Dermis blood vessel endothelial cell (primary cell): ENCODE measurements at regions not wholly inside any gene's neighbourhood (a gene's known extent, or its start where the extent isn't known, plus 50 kb on each side); places are given as distances from the start of the nearest gene placed in this dataset.
"Not testable (repeated sequence)": the region's sequence is repeated elsewhere in the genome, so short reads cannot be mapped to it uniquely, and the experiment has no call there.

ENCODE experiments used
- DNase-seq: peaks from one replicate; pipeline ENCODE4 v3.0.0; 2010

DNA sequence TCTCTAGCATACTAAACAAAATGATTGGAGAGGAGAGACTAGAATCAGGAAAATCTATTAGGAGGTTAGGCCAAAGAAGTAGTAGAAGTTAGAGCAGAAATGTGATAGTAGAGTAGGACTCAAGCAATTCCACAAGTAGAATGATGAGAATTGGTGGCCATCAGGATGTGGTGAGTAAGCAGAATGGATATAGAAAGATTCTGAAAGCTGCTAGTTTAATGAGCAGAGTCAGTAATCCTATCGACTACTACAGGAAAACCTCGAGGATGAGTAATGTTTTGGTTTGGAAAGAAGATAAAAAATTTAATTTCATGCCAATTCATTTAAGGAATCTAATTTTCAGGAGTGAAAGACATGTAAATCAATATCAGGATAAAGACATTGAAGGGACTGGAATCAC is 648.3 kb upstream of the PHF14 start:
- DNase-seq: no peak

DNA sequence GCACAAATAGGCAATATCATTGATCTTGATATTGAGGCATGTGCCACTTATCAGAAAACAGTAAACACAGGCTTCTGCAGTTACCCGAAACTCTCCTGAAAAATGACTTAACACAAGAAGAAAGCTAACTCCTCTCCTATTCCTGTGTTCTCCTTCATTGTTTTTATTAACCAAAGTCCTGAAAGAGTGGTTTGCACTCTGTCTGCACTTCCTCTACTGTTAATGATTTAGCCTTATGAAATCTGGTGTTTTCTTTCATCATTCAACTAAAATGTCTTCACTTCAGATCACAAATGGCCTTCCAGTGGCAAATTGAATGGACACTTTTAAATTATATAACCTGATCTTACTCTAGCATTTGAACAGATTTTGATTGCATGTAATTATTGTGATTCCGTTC is 630.6 kb upstream of the PHF14 start:
- no peak for DNase-seq

DNA sequence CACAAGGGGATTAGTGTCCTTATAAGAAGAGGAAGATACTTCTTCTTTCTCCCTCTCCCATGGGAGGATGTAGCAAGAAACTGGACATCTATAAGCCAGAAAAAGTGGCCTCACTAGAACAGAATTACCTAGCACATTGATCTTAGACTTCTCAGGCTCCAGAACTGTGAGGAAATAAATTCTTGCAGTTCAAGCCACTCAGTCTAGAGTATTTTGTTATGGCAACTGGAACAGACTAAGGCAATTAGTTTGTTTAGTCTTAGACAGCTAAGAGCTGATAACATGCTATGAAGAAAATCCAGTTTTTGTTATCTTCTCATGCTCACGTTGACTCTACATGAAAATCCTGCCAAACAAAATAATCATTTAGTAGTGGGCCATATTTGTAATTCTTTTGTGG is 627.6 kb upstream of the PHF14 start:
- no peak for DNase-seq

DNA sequence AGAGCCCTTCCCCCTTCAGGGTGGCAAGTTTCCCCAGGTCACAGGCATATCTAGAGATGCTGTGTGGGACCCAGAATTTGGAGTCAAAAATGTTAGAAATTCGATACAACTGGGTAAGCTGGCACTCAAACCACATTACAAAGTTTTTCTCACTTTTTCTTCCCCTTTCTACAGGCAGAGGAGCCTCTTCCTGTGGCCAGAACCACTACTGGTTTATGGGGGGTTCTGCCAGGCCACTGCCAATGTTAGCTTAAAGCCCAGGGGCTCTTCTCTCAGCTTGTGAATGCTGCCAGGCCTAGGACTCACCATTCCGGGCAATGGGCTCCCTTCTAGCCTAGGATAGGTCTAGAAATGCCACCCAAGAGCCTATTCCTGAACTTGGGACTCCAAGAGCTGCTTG is 617.9 kb upstream of the PHF14 start:
- DNase-seq: no peak

DNA sequence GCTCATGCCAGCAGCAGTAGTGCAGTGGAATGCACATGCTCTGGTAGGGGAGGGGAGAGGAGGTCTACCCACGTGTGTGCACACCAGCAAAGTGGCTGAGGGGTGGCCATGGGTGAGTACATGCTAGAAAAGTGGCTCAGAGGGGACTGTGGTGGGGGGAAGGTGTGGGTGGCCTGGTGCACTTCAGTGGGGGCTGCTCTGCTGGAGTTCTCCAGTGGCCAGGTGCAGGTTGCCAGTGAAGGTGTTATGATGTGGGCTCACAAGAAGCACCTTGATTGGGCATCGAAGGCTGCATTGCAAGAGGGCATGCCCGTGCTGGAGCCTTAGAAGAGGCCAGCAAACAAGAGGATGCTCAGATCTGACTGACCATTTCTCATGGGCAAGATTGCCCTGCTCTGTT is 613.6 kb upstream of the PHF14 start:
- no peak for DNase-seq

DNA sequence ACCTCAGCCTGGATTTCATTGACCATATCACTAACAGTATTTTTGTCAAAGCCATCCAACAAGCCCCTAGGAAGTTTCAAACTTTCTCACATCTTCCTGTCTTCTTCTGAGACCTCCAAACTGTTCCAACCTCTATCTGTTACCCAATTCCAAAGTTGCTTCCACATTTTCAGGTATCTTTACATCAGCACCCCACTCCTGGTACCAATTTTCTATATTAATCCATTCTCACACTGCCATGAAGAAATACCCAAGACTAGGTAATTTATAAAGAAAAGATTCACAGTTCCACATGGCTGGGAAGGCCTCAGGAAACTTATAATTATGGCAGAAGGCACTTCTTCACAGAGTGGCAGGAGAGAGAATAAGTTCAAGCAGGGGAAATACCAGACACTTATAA is 571.9 kb upstream of the PHF14 start:
- no peak for DNase-seq

DNA sequence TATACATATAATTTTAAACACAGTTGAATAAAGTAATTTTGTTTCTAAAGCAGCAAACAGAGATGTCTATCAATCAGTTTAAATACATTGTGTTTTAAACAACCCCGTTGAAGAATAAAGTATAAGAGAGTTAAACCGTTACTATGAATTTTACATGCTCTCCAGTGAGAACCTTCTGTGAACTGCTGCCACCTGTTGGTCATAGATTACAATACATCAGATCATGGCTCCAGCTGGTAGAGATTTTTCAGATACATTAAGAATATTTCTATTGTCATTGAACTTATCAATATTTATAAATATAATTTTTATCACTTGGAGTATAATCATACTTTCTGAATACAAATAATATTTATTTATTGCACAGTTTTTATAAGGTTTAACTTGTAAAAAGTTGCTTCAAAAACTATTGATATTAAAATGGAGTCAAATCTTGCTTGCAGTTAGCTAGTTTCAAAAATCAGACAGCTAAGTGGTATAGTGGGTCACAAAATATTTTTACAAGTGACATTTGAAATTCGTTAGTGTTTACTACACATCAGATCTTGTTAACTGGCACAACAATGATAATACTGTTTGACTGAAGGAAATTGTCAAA is 561.2 kb upstream of the PHF14 start:
- peak; percentile 67 for DNase-seq

DNA sequence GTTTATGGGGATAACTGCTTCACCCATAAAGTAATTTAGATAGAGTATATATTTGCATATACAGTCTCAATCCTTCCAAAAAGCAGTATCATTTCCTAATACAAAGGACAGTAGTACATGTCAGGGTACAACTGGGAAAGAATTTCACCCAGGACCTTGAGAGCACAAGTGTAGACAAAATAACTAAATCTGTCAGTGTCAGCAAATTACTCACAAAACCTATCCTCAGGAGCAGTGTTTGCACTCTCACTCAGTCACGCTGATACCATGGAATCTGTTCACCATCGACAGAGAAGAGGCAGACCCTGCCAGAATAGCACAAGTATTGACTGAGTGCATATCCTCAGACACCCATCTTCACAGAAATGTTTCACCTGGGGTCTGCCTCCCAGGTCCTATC is 554.7 kb upstream of the PHF14 start:
- no peak for DNase-seq

DNA sequence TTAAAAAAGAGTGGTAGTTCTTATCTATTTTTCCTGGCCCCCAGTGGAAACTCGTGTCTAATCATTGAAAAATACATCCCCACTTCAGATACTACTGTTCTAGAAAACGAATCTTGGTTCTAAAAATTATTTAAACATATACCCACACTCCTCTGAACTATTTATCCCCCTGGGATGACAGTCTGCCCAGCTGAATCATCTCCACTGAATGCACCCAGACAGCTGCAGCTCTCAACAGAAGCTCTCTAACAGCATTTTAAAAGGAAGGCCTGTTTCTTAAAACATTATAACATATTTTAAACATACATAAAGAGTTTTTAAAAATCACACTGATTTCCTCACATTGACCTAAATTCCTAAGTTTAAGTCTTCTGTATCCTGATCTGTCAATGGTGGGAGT is 544.6 kb upstream of the PHF14 start:
- no peak for DNase-seq

DNA sequence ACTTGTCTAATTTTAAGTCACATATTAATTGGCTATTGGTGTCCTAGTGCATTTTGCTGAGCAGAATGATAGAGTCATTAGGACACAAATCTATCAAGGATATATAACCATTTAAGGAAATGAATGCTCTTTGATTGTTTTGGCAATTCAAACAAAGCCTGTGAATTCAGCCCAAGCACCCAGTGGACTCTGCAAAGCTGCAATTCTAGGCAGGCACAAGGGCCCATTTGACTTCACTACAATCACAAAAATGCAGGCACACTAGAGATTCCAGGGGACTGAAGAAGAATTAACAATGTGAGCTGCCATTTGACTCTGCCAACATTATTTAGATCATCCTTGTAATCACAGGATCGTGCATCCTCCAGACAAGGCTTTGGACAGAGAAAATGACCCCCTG is 544.2 kb upstream of the PHF14 start:
- DNase-seq: no peak

DNA sequence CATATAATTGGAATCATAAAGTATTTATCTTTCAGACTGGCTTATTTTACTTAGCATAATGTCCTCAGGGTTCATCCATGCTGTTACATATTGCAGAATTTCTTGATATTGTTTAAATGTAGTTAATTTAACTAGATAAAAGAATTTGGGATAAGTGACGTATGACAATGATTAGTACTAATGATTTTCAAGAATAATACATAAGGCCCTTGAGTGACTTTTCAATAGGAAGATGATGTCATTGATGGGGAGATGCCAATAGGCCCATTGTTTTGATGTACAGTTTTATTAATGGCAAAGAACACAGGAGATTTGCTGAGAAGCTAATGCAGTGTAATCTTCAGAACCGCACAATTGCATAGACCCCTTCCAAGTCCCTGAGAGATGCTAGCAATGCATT is 537.4 kb upstream of the PHF14 start:
- no peak for DNase-seq

DNA sequence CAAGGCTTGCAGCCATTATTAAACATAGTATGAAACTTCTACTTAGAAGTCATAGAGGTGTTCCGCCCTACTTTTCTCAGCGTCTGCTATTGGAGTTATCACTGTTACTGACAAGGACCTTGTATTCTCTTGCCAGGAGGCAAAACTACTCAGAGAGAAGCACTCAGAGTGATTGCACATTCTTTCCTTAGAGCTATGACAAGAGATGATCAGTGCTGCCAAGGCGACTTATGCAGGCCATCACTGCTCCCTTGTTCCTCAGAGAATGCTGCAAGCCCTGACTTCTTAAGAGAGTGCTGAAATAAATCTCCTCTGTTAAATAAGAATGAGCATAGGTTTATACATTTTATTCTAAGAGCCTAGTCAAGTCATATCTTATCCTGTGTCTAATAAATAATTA is 534.6 kb upstream of the PHF14 start:
- DNase-seq: no peak

DNA sequence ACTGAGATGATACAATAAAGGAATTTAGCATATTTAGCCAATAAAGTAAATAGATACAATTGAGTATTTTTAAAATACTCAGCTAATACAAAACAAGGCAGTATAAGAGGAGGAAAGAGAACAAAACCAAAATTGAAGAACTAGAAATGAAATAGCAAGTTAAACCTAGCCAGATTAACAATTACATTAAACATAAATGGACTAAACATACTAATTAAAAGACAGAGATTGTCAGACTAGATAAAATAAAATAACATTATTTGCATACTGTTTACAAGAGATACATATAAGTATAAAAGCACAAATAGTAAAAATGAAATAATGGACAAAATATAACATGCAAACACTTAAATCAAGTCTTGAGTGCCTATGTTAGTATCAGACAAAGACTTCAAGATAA is 517.7 kb upstream of the PHF14 start:
- DNase-seq: no peak

DNA sequence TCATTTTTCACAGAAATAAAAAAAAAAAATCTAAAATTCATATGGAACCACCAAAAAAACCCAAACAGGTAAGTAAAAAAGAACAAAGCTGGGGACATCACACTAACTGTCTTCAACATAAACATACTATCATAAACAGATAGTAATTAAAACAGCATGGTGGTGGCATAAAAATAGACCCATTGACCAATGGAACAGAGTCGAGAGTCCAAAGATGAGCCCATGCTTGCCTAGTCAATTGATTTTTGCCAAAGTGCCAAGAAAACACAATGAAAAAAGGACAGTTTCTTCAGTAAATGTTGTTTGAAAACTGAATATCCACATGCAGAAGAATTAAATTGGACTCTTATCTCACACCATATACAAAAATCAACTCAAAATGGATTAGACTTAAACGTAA is 513.2 kb upstream of the PHF14 start:
- no peak for DNase-seq

DNA sequence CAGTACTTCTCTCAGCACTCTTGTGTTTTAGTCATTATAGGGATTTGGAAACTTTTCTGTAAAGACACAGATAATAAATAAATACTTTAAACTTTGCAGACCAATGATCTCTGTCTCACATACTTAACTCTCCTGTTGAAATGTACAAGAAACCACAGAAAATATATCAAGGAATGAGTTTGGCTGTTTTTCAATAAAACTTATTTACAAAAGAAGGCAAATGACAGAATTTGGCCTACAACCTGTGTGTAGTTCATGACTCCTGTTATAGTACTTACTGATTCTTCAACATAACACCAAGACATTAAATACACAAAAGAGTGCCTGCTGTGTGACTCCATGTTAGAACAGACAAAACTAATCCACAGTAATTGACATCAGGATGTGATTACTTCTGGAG is 510.0 kb upstream of the PHF14 start:
- no peak for DNase-seq

DNA sequence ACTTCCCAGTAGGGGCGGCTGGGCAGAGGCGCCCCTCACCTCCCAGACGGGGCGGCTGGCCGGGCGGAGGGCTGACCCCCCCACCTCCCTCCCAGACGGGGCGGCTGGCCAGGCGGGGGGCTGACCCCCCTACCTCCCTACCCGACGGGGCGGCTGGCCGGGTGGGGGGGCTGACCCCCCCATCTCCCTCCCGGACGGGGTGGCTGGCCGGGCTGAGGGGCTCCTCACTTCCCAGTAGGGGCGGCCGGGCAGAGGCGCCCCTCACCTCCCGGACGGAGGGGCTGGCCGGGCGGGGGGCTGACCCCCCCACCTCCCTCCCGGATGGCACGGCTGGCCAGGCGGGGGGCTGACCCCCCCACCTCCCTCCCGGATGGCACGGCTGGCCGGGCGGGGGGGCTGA is 508.1 kb upstream of the PHF14 start:
- not testable (repeated sequence) for DNase-seq

DNA sequence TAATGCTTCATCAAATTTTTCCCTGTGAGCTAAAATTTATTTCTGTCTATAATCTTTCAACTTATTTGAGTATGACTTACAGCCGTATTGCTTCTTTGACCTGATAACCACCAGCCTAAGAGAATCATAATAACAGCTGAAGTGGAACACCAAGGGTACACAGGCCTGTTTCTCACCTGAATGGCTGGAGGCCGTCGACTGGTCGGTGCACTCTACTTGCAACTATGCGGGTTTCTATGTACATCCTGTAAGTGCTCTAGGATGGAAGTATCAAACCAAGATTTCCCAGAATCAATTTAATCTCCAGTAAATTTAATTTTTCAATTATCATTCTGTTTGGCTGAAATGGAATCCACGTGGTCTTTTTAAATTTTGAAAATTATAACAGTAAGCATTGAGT is 504.8 kb upstream of the PHF14 start:
- no peak for DNase-seq

DNA sequence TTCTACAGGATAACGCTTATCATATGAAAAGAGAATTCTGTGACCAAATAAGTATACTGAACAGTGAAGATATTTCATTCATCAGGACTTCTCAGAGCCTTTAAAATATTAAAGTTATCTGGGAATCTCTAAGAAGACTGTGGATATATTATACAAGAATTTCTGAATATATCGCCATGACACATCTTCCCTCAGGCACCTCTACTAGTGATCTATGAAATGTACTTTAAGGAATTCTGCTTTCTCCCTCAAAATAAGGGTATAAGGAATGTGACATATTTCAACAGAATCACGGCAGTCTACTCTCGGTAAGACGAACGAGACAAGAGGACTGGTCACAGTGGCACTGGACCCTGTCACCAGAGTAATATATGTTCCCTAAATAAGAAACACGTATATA is 504.2 kb upstream of the PHF14 start:
- DNase-seq: no peak

DNA sequence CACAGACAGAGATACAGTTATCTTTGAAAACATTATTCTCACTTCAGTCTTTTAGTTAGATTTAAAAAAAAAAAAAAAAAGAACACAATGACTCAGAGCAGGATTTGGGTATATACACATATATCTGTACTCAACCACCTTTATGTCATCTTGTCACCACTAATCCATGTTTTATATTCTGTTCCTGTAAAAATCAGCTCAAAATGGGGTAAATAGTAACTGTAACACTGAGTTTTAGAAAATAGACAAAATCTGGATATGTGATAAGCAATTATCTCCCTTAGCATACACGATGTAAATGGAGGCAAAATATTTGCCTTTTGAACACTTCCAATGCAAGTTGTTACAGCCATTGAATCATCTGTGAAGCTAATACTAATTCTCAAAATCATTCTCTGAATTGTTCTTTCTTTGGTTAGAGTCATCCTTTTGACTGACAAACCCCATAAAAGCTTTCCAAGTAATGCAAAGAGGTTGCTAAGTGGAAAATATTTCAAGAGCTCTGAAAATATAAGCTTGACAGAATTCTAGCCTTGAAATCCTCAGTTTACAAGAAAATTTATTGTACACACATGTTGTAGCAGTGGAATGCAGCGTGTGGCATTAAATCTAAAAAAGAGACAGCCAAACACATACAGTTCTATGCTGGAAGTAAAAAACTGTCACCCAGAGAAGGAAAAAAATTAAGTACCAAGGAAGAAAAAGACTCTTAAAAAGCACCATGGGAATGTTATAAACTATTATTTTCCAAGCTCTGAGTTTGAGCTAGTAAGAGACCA is 502.2 kb upstream of the PHF14 start:
- DNase-seq: no peak

DNA sequence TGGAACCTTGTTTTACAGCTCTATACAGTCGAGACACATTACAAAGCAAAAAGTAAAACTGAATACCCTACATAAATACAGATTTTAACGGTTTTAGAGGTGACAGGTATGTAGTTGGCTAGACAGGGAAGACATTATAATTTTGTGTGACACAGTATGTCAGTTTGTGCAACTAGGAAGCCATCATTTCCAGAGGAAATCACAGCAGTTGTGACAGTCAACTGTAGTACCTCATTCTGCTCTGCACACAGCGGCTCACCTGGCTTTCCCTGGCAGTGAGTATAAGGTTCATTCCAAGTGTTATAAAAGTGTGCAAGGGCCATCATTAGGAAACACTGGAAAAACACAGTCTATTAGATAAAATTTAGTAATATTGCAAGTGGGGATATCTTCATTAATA is 501.6 kb upstream of the PHF14 start:
- DNase-seq: no peak

DNA sequence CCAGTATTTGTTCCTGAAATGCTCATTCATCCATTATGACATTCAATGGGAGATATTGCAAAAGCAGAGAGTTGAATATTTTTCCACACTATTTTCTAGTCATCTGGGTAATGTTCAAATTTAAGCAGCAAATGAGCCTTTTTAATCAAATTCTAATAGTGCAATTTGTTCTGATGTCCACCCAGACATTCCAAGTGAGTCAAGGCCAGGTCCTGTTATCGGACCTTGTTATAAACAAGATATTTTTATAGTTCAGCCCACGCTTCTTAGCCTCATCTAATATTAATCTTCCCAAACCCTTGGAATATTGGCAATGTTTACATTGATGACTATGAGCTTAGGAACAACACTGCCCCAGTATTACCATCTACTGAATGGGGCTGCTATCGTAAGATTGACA is 500.1 kb upstream of the PHF14 start:
- no peak for DNase-seq

DNA sequence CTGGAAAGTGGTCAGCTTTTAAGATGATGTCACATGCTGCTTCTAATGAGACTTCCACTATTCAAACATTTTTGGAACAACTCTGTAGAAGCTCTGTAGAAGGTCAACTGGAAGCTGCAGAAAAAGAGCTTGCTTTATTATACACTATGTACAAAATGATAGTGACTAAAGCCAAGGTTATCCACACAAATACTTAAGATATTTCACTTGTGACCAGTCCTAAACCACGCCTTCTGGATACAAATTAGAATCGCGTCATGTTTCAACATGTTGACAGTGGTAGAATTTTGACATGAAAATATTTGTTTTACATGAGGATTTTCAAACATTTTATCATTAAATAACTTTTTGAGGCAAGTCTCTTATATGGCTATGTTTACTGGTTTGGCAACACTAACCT is 499.6 kb upstream of the PHF14 start:
- no peak for DNase-seq

DNA sequence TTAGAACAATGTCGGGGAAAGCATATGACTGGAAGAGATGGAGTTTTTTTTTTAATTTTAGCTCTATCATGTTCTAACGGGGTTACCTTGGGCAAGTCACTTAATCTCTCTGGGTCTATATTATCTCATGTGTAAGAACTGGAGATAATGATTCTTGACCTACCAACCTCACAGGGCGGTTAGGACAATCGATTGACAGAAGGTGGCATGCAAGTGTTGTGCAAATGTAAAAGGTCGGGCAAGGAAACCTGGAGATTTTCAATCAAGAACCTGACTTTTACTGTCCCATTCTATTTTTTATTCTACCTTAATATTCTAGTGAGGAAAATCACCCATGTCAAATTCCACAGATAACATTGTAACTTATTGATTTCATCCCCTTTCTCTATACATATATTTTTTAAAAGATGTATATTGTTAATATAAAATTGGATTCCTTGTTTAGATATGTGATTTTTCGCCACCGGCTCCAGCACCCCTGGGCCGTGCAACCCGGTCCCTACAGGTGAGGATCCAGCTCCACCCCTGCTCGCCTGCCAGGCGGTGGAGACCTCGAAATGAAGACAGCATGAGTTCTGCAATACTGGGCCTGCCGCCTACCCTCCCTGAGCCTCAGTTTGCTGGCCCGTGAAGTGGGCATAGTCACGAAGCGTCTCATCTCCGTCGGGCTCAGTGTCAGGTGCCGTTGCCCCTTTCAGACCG is 497.6 kb upstream of the PHF14 start:
- no peak for DNase-seq

DNA sequence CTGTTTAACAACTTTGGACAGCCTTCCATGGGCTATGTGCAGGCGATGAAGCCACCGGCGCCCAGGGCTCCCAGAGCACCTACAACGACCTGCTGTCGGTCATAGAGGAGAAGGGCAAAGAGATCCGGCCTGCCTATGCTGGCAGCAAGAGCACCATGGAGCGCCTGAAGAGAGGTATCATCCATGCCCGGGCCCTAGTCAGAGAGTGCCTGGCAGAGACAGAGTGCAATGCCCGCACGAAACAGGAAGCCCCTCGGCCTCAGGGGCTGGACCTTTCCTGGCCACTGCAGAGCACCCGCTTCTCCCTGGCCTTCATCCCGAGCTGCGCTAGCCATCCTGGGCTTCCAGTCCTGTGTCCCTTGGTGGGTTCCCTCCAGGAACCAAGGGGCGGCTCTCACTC is 497.0 kb upstream of the PHF14 start:
- DNase-seq: no peak
